SIG-M5 treated with dmso at 0.1 percent for 504 hours (cell line): ENCODE measurements at regions not wholly inside any gene's neighbourhood (a gene's known extent, or its start where the extent isn't known, plus 50 kb on each side); places are given as distances from the start of the nearest gene placed in this dataset.

Source experiments
- DNase-seq: peaks from one replicate; lab custom pipeline; 2025; ENCODE audit not compliant: unreplicated experiment; lab: John Stamatoyannopoulos, UW

GRCh38 chr6:139855671-139856311 is 481.3 kb upstream of the CITED2 start:
- DNase-seq: no peak

GRCh38 chr6:139853302-139853992 is 479.0 kb upstream of the CITED2 start:
- DNase-seq: no peak

- no peak for DNase-seq
These were observed 478.2 kb upstream of the CITED2 start for GRCh38 chr6:139852488-139853140.

GRCh38 chr6:139852067-139852466 is 477.6 kb upstream of the CITED2 start:
- DNase-seq: no peak

GRCh38 chr6:139851206-139851605 is 476.8 kb upstream of the CITED2 start:
- DNase-seq: no peak

- no peak for DNase-seq
These were observed 476.1 kb upstream of the CITED2 start for GRCh38 chr6:139850512-139850911.

- no peak for DNase-seq
These were observed 473.0 kb upstream of the CITED2 start for GRCh38 chr6:139847457-139847813.

GRCh38 chr6:139846538-139847456 is 472.3 kb upstream of the CITED2 start:
- DNase-seq: peak; percentile 61

- no peak for DNase-seq
These were observed 470.5 kb upstream of the CITED2 start for GRCh38 chr6:139844907-139845306.

GRCh38 chr6:139841794-139842215 is 467.4 kb upstream of the CITED2 start:
- peak; percentile 85 for DNase-seq

- peak; percentile 97 for DNase-seq
These were observed 465.2 kb upstream of the CITED2 start for GRCh38 chr6:139839506-139840156.

GRCh38 chr6:139834232-139834631 is 459.8 kb upstream of the CITED2 start:
- no peak for DNase-seq

GRCh38 chr6:139833592-139833991 is 459.1 kb upstream of the CITED2 start:
- no peak for DNase-seq

GRCh38 chr6:139832493-139833305 is 458.3 kb upstream of the CITED2 start:
- DNase-seq: no peak

- no peak for DNase-seq
These were observed 455.1 kb upstream of the CITED2 start for GRCh38 chr6:139829576-139829975.

- no peak for DNase-seq
These were observed 454.5 kb upstream of the CITED2 start for GRCh38 chr6:139828751-139829519.

GRCh38 chr6:139825935-139826374 is 451.5 kb upstream of the CITED2 start:
- no peak for DNase-seq

- no peak for DNase-seq
These were observed 450.4 kb upstream of the CITED2 start for GRCh38 chr6:139824864-139825263.

- no peak for DNase-seq
These were observed 449.3 kb upstream of the CITED2 start for GRCh38 chr6:139823808-139824126.
